Left ventricle myocardium inferior (tissue), 1 donor: ENCODE measurements at regions not wholly inside any gene's neighbourhood (a gene's known extent, or its start where the extent isn't known, plus 50 kb on each side); places are given as distances from the start of the nearest gene placed in this dataset.

Experiments used
- DNase-seq: peaks from one replicate; pipeline ENCODE4 v3.0.0-alpha.2; 2020
- H3K27ac ChIP-seq: fragments of 200-600 bp; replicated peaks from 2 replicates; pipeline ENCODE4 v1.8.0; 2021
- H3K27me3 ChIP-seq: fragments of 200-600 bp; 2 replicates; pipeline ENCODE4 v1.8.0; 2021; ENCODE audit warnings: low read depth
- H3K36me3 ChIP-seq: fragments of 200-600 bp; 2 replicates; pipeline ENCODE4 v1.8.0; 2021
- H3K4me1 ChIP-seq: fragments of 200-600 bp; 2 replicates; pipeline ENCODE4 v1.8.0; 2021
- H3K4me3 ChIP-seq: fragments of 200-600 bp; 2 replicates; pipeline ENCODE4 v1.8.0; 2021; ENCODE audit warnings: mild to moderate bottlenecking, moderate library complexity
- H3K9me3 ChIP-seq: fragments of 200-600 bp; replicated peaks from 2 replicates; pipeline ENCODE4 v1.8.0; 2021
- CTCF ChIP-seq: fragments of 200-600 bp; IDR thresholded peaks from 2 replicates; pipeline ENCODE4 v1.8.0; 2021; ENCODE audit warnings: antibody characterized with exemption, mild to moderate bottlenecking, borderline replicate concordance
- intact Hi-C: fragments of 100-400 bp; cut with micrococcal nuclease; formaldehyde crosslinking; loops from one replicate; pipeline ENCODE4 v1.11.0; 2022
- donor health status: DM: no; HTN: yes; CAD: no; lungs with severe emphysema.

- Histone ChIP-seq H3K9me3 (no peaks in the 10 kb centered on the region), H3K4me1 (peaks cover 18% of the 10 kb centered on the region), H3K4me3 (no peak overlapping the region), H3K27ac (no peak overlapping the region), H3K36me3 (no peaks in the 10 kb centered on the region), H3K27me3 (no peaks in the 10 kb centered on the region)
- no peak for TF ChIP-seq CTCF
- DNase-seq = peak; percentile 28
- intact Hi-C loops = no loop called here
Measured at GRCh38 chr20:53875452-53875851, 194.9 kb downstream of the BCAS1 start.

- H3K27ac ChIP-seq = no peak overlapping the region
- no peaks in the 10 kb centered on the region for H3K36me3 ChIP-seq
- peaks cover 18% of the 10 kb centered on the region for H3K4me1 ChIP-seq
- intact Hi-C loops = no loop called here
- TF ChIP-seq CTCF = no peak
- no peak for DNase-seq
- no peak overlapping the region for H3K4me3 ChIP-seq
- H3K9me3 ChIP-seq = no peaks in the 10 kb centered on the region
- H3K27me3 ChIP-seq = no peaks in the 10 kb centered on the region
Measured at GRCh38 chr20:53874706-53875105, 195.7 kb downstream of the BCAS1 start.

- Histone ChIP-seq H3K36me3 (no peaks in the 10 kb centered on the region), H3K27ac (no peak overlapping the region)
- intact Hi-C loops = no loop called here
Measured at GRCh38 chr20:53874104-53874503, 196.3 kb downstream of the BCAS1 start.

GRCh38 chr20:53873230-53873604 is 197.2 kb downstream of the BCAS1 start:
- intact Hi-C loops = no loop called here
- TF ChIP-seq CTCF = no peak
- Histone ChIP-seq H3K4me3 (no peak overlapping the region), H3K9me3 (no peaks in the 10 kb centered on the region), H3K27me3 (no peaks in the 10 kb centered on the region), H3K4me1 (peaks cover 15% of the 10 kb centered on the region), H3K27ac (no peak overlapping the region), H3K36me3 (no peaks in the 10 kb centered on the region)
- DNase-seq = no peak

More at GRCh38 chr20:53874104-53874503, 196.3 kb downstream of the BCAS1 start:
- DNase-seq = no peak
- H3K4me3 ChIP-seq = no peak overlapping the region
- H3K4me1 ChIP-seq = peaks cover 22% of the 10 kb centered on the region
- no peaks in the 10 kb centered on the region for H3K9me3 ChIP-seq
- H3K27me3 ChIP-seq = no peaks in the 10 kb centered on the region
- TF ChIP-seq CTCF = no peak

- no peak overlapping the region for H3K27ac ChIP-seq
- H3K4me3 ChIP-seq = no peak overlapping the region
- H3K27me3 ChIP-seq = no peaks in the 10 kb centered on the region
- DNase-seq = no peak
- no peaks in the 10 kb centered on the region for H3K36me3 ChIP-seq
- no peak for TF ChIP-seq CTCF
- no peaks in the 10 kb centered on the region for H3K9me3 ChIP-seq
- peaks cover 17% of the 10 kb centered on the region for H3K4me1 ChIP-seq
- intact Hi-C loops = no loop called here
Measured at GRCh38 chr20:53872561-53873229, 197.7 kb downstream of the BCAS1 start.
